Left lung (tissue), 4 donors: ENCODE measurements at regions not wholly inside any gene's neighbourhood (a gene's known extent, or its start where the extent isn't known, plus 50 kb on each side); places are given as distances from the start of the nearest gene placed in this dataset.

Experiments
- ATAC-seq: fragments of 200-7000 bp; cut with Tn5 transposase; one replicate; pipeline ENCODE4 v1.9.1; 2020; ENCODE audit warnings: moderate library complexity
- DNase-seq, 4 donors: peaks; one replicate each; pipeline ENCODE4 v3.0.0-alpha.2; 2013 to 2020
- H3K27ac ChIP-seq, 2 donors: fragments of 200-600 bp; sonication (generic) in 1 of 2; one replicate each; pipeline versions ENCODE4 v1.5.0 to v1.8.0; 2020 to 2021
- H3K27me3 ChIP-seq, 2 donors: fragments of 200-600 bp; sonication (generic) in 1 of 2; one replicate each; pipeline versions ENCODE4 v1.5.0 to v1.8.0; 2020 to 2021
- H3K36me3 ChIP-seq, 2 donors: fragments of 200-600 bp; sonication (generic) in 1 of 2; one replicate each; pipeline versions ENCODE4 v1.5.0 to v1.8.0; 2020 to 2021
- H3K4me1 ChIP-seq, 2 donors: fragments of 200-600 bp; one replicate each; pipeline ENCODE4 v1.8.0; 2021
- H3K4me3 ChIP-seq, 2 donors: fragments of 200-600 bp; sonication (generic) in 1 of 2; one replicate each; pipeline versions ENCODE4 v1.5.0 to v1.8.0; 2020 to 2021; ENCODE audit warnings: mild to moderate bottlenecking in 1 of 2
- H3K9me3 ChIP-seq, 2 donors: fragments of 200-600 bp; sonication (generic) in 1 of 2; one replicate each; pipeline versions ENCODE4 v1.5.0 to v1.8.0; 2020 to 2021
- CTCF ChIP-seq, 2 donors: fragments of 200-600 bp; sonication (generic) in 1 of 2; IDR thresholded peaks; one replicate each; pipeline versions ENCODE4 v1.5.0 to v1.8.0; 2021; ENCODE audit warnings: antibody characterized with exemption in 2 of 2
- intact Hi-C, 2 donors: fragments of 100-400 bp; cut with DNase I; formaldehyde crosslinking; loops; one replicate each; pipeline versions ENCODE4 v1.11.2 to v1.14.2; 2022
- donor health status: DM: no; HTN: yes; CAD: no.
- donor health status: DM: no; HTN: no; CAD: no.

DNA sequence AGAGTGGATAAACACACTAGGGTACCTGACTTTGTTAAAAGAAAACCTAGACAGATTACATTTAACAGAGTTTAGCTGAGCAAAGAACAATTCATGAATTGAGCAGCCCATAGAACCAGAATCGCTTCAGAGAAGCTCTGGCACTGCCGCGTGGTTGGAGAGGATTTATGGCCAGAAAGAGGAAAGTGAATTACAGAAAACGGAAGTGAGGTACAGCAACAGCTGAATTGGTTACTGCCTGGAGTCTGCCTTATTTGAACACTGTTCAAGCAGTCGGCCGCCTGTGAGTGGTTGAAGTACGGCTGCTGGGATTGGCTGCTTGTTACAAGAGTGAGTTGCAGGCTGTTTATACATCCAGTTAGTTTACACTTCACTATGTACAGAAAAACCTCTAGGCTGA, 253.8 kb upstream of the CDYL start:
- Histone ChIP-seq H3K9me3 (no peaks in the 10 kb centered on the region), H3K27me3 (no peaks in the 10 kb centered on the region), H3K36me3 (no peaks in the 10 kb centered on the region), H3K4me1 (no peaks in the 10 kb centered on the region), H3K4me3 (no peak overlapping the region), H3K27ac (no peak overlapping the region)
- intact Hi-C loops: no loop called here
- DNase-seq (no peak), ATAC-seq (no peak)
- no peak for TF ChIP-seq CTCF (IDR thresholded peaks at IDR 0.05)

DNA sequence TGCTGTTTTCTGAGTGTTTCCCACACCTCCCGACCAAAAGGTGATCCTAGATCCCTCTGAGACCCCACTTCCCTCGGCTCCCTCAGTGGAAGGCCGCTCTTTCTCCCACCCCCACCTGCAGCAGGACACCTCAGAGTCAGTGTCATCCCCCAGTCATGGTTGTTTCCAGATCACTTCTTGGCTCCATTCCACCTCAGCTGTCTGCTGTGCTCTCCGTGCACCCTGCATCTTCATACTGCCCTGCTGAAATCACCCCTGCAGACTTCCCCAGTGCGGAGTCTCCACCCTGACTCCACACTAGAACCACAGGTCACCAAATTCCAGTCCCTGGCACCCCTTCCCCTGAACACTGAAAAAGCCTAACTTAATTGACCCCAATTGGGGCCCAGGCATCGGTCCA, 255.1 kb upstream of the CDYL start:
- DNase-seq: no peak
- intact Hi-C loops: no loop called here
- Histone ChIP-seq H3K4me3 (no peak overlapping the region), H3K27me3 (no peaks in the 10 kb centered on the region), H3K36me3 (no peaks in the 10 kb centered on the region), H3K27ac (no peak overlapping the region), H3K9me3 (no peaks in the 10 kb centered on the region), H3K4me1 (no peaks in the 10 kb centered on the region)
- ATAC-seq: no peak
- no peak for TF ChIP-seq CTCF (IDR thresholded peaks at IDR 0.05)

DNA sequence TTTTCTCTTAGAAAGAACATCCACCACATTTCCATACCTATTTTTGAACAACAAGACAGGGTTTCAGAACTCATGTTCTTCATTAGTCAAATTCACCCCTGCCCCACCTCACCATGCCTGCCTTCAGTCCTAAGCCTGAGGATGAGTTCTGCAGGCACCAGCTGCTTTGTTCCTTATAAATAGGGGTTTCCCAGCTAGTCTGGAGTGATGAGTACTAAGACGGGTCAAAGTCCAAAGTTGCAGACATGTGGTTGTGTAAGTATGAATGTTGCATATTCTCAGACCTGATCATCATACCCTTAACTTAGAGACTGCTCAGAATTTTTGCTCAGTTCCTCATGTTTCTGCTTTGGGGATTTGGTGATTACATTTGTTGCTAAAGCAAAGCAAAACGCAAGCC, 257.7 kb upstream of the CDYL start:
- Histone ChIP-seq H3K9me3 (no peaks in the 10 kb centered on the region), H3K27me3 (no peaks in the 10 kb centered on the region), H3K27ac (no peak overlapping the region), H3K36me3 (no peaks in the 10 kb centered on the region), H3K4me3 (no peak overlapping the region), H3K4me1 (no peaks in the 10 kb centered on the region)
- TF ChIP-seq CTCF (IDR thresholded peaks at IDR 0.05): no peak
- intact Hi-C loops: no loop called here
- ATAC-seq (no peak), DNase-seq (no peak)

GRCh38 chr6:4516206-4516605, 260.0 kb upstream of the CDYL start:
- no peaks in the 10 kb centered on the region for H3K27me3 ChIP-seq
- no peaks in the 10 kb centered on the region for H3K9me3 ChIP-seq
- ATAC-seq: no peak
- no peak overlapping the region for H3K27ac ChIP-seq
- TF ChIP-seq CTCF (IDR thresholded peaks at IDR 0.05): no peak
- intact Hi-C loops: no loop called here
- H3K4me1 ChIP-seq: no peaks in the 10 kb centered on the region
- H3K4me3 ChIP-seq: no peak overlapping the region
- H3K36me3 ChIP-seq: no peaks in the 10 kb centered on the region
- no peak for DNase-seq

GRCh38 chr6:4513561-4513960, 262.6 kb upstream of the CDYL start:
- no peak overlapping the region for H3K4me3 ChIP-seq
- DNase-seq (no peak), ATAC-seq (no peak)
- H3K36me3 ChIP-seq: no peaks in the 10 kb centered on the region
- no peaks in the 10 kb centered on the region for H3K4me1 ChIP-seq
- intact Hi-C loops: no loop called here
- no peaks in the 10 kb centered on the region for H3K27me3 ChIP-seq
- no peaks in the 10 kb centered on the region for H3K9me3 ChIP-seq
- no peak for TF ChIP-seq CTCF (IDR thresholded peaks at IDR 0.05)
- no peak overlapping the region for H3K27ac ChIP-seq
